HG03565 (cell line): ENCODE measurements at regions not wholly inside any gene's neighbourhood (a gene's known extent, or its start where the extent isn't known, plus 50 kb on each side); places are given as distances from the start of the nearest gene placed in this dataset.

ENCODE experiments used
- ATAC-seq: cut with Tn5 transposase; IDR thresholded peaks from one replicate; pipeline ENCODE4 v1.9.1; 2021; ENCODE audit warnings: mild to moderate bottlenecking, moderate library complexity; ENCODE audit not compliant: unreplicated experiment

DNA sequence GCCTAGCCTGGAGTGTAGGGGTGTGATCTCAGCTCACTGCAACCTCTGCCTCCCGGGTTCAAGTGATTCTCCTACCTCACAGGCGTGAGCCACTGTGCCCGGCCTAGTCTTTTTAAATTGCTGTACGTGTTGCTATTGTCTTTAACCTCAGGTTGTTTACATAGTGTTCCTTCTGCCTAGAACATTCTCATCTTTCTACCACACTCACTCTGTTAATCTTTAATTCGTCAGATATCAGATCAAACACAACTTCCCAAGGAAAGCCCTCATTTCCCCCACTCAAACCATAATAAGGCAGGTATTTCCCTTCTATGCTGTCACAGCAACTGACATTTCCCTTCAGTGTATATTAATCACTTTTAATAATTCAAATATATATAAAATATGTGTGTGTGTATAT is 1310.0 kb upstream of the C9orf72 start:
- ATAC-seq, result no peak

DNA sequence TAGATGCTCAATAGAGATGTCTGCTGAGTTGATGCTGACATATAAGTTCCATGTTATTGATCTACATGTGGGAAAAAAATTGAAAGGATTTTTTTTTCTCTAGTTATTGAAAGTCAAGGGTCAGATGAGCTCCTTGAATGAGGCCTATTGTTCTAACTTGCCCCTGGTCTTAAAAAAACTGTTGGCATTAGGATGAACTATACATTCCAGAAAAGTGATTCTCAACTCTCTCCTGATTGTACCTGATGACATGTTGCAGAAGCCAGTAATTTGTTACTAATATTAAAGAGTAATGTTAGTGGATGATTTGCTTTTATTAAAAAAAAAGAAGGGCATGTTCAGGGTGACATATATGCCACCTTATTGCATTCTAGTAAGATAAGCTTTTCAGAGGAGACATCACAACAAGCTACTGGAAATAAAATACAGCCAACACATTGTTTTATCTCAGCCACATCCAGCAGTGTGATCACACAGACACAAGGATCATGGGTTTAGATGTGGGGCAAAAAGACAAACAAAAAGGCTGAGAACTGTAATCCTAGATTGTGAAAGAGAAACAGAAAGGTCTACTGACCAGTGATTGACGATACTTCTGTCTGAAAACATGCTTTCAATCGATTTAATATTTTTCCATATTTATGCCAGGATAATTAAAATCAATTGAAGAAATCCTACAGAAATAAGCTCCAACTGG is 1314.1 kb upstream of the C9orf72 start:
- no peak for ATAC-seq

DNA sequence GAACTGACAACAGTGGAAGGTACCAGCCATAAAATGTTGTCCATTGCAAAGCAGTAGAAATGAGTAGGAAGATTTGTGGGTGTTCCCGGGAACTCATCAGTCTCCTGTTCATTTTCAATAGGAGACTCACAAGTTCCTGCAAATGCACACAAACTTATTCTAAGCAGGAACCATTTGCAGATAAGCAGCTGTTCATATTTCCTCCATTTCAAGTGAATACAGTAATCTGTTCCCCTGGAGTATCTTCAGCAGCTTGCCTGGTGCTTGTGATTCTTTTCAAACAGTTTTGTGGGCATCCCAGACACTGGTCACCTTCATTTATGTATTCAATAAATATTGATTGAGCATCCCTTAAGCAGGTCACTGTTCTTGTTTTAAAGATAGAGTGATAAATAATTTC is 1315.5 kb upstream of the C9orf72 start:
- ATAC-seq, result no peak

DNA sequence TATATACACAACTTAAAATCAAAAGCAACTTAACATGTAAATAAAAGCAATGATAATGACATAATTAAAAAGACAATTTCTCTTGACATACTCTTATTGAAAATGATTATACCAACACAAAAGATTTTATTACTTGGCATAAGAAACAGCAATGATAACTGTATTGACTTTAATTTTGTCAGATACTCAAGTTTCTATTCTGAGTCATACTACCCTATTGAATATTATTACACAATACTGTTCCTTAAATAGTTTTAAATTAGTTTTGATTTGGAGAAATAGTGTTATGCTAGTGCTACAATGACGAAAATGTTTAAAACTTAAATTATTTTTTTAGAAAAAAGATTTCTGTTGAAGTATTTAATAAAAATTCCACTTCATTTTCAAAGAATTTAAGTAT is 1319.3 kb upstream of the C9orf72 start:
- no peak for ATAC-seq

DNA sequence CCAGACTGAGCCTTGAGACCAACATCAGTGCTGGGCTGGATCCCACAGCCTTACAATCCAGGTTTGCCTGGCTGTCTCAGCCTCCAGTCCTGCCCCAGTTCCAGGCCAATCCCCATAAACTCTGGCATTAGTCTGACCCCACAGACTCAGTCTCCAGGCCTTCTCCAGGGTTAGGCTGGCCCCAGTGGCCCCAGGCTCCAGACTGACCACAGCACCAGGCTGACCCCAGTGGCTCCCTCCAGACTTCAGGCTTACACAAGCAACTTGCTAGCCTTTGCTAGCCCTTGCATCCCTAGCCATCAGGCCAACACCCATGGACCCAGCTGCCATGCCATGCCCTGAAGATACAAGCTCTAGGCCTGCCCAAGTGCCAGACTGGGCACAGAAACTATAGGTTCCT is 1326.0 kb upstream of the C9orf72 start:
- ATAC-seq, result no peak

DNA sequence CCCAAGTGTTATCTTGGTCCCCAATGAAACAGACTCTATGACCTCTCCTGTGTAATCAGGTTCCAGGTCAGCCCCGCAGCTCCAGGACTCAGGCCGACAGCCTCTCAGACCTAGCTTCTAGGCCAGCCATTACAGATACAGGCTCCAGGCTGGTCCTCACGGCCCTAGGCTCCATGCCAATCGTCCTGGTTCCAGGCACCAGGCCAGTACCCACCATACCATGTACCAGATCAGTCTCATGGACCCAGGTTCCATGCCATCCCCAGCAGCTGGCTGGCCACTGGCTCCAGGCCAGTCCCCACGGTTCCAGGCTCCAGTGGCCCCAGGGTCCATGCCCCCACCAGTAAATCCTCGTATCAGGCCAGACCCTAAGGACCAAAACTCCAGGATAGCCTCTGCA is 1326.6 kb upstream of the C9orf72 start:
- ATAC-seq, result no peak

DNA sequence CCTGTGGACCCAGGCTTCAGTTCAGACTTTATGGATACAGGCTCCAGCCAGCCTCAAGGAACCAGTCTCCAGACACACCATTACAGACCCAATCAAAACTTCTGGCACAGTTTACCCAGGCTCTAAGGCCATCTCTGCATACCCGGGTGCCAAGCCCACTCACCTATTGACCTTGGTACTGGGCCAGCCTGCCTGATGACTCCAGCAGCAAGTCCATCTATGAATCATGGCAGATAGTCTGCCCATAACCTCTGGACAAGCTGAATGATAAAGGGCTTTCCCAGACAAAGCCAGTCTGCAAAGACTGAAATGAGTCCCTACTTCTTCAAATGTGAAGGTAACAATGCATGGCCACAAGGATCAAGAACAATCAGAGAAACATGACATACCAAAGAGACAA is 1327.1 kb upstream of the C9orf72 start:
- no peak for ATAC-seq

DNA sequence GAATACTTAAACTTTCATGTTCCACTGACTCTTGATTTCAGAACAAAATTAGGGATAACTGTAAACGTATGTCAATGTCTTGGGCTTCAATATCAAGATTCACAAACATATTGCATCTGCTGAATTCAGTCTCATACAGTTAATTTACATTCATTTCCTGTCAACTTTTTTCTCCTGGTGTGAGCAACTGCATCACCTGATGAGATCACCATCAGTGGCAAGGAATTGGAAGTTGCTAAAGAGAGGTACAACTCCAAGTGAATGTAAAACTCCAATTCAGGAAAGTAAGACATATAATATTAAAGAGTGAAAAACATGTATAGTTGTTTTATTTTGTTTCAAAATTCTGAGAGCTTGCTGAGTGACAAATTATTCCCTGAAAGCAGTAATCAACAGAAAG is 1336.2 kb upstream of the C9orf72 start:
- no peak for ATAC-seq

DNA sequence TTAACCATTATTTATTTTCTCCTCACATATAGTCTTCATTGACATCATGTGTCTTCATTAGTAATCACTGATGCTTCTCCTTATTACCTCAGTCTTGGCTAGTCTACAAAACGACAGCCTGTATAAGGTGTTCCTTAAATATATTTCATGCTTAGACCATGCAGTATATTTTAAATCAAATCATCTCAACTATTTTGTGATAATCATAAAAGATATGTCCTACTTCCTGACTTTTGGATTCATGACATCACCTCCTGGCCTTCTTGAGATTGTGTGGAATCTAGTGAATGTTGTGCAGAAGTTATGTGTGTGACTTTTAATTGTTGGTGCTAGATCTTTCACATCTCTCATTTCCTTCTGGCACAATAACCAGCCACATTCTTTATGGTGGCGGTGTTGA is 1339.3 kb upstream of the C9orf72 start:
- ATAC-seq, result no peak

DNA sequence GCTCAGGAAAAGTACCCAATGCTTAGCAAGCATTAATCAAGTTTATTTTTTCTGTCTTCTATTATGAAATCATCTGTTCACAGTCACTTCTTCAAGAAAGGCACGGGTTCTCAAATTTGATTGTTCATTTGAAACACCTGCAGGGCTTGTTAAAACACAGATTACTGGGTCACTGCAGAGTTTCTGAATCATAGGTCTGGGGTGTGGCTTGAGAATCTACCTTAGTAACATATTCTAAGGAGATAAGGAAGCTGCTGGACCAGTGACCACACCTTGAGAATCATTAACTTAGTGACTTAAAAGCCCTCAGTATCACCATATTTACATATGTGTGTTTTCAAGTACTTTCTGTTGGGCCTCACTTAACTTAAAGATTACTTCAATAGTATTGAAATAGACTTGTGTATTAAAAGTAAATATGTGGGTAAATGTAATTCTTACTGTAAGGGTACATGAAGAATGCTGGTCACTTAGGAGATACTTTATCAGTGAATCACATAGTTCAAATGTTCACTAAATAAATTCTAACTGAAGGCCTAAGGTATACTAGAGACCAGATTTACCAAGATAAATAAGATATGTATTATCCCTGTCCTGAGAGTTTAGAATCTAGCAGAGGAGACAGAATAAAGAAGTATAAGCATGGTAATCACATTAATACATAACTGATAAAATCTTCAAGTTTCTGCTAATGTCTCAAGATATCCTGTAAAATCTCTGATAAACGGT is 1342.1 kb upstream of the C9orf72 start:
- ATAC-seq, result no peak

DNA sequence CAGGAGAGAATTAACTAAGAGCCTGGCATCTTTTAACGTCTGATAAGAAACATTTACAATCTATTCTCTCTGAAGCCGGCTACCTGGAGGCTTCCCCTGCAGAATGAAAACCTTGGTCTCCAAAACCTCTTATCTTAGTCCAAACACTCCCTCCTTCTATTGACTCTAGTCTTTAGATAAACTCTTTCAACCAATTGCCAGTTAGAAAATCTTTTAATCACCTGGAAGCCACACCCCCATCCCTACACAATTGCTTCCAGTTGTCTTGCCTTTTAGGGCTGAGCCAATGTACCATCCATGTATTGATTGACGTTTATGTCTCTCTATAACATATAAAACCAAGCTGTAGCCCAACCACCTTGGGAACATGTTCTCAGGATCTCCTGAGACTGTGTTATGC is 1343.1 kb upstream of the C9orf72 start:
- no peak for ATAC-seq

DNA sequence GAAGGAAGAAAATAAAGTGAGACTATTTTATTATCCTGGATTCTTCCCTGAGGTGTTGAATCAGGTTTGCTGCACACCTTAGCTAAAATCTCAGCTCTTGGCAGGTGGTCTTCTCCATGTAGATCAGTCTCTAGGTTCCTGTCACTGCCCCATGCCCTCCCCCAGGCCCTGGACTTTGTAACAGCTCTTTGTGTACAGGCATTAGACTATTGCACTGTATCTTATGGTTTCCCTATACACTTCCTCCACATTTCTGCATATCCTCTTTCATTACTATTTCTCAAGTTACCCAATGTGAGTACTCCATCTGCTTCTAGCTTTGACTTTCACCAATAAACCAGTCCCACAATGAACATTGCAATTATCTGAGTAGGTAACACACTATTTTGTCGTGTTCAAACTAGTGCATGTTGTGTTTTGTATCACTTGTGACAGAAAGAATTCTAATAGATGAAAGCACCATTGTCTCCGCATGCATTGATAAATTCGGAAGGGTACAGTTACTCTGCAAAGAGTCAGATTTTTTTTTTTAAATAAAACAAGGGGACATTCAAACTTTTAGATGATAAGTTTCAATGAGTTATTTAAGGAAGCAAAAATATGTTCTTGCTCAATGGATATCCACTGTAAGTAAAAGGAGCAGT is 1348.7 kb upstream of the C9orf72 start:
- ATAC-seq, result no peak

DNA sequence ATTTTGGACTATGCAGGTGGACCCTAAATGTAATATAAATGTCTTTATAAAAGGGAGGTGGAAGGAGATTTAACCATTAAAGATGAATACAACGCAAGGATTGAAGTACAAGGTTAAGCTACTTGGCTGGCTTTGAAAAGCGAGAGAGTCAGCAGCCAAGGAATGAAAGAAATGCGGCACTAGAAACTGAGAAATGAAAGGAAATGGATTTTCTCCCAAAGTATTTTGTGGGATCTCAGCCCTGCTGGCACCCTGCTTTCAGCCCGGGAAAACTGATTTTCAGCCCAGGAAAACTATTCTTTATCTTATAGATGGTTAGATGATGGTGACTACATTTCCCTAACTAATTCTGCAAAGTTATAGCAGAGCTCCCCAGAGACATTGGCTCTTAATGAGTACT is 1349.6 kb upstream of the C9orf72 start:
- ATAC-seq, result no peak

DNA sequence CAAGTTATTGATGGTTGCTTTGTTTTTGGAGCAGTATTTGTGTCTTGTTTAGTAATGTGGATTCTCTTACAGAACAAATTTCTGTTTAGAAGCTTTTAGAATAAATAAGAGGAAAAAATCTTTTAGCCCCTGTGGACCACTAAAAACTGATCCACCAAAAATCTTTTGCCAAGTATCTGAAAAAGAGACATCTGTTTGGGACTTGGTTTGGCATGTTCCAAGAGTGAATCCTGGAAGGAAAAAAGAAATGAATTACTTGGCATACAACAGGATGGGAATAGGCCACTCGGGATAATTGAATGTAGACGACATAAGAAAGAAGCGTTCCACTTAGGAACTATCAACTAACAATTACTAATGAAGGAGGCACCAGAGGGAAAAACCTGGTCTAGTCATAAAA is 1350.1 kb upstream of the C9orf72 start:
- ATAC-seq, result no peak

DNA sequence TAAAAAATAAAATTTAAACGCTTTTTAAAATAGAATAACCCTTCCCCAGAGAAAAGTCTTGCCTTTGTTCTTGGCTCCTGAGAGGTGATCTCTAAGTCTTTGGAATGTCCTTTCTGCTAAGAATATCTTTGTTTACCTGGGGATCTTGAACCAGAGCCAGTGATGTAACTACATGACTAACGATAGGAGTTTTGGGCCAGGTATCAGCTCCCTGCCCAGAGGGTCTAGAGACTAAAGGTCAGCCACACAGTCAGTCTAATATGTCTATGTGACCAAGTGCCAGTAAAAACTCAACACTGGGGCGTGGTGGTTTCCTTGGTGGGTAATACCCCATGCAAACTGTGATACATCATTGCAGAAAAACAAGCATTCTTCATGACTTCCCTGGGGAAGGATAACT is 1351.9 kb upstream of the C9orf72 start:
- no peak for ATAC-seq

DNA sequence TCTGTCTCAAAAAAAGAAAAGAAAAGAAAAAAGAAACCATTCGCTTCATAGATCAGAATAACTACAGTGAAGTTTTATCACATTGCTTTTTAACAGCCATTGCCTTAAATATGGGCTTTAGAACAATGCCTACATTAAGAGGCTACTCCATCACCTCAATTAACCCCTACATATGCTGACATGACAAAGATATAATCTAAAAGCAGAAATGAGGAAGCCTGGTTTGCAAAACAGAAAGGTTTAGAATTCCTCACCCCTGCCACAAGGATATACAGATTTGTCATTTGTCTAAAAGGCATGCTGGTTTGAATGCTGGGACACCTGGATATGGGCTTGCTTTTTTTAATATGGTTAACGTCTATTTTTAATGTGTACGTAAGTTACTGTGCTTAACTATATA is 1353.0 kb upstream of the C9orf72 start:
- no peak for ATAC-seq

DNA sequence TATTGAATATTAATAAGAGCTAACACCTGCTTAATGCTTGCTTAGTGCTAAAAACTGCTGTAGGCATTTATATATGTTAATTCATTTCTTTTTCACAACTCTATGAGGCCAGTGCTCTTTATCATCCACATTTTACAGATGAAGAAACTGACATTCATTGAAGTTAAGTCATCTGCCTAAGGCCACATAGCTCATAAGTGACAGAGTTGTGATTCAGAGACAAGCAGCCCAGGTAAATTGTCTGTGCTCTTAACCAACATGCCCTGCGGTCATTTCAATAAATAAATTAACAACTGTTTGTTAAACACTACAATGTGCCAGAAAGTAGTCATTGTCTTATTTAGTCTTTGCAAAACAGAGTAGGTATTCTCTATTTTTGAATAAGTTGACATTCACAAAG is 1354.4 kb upstream of the C9orf72 start:
- no peak for ATAC-seq

DNA sequence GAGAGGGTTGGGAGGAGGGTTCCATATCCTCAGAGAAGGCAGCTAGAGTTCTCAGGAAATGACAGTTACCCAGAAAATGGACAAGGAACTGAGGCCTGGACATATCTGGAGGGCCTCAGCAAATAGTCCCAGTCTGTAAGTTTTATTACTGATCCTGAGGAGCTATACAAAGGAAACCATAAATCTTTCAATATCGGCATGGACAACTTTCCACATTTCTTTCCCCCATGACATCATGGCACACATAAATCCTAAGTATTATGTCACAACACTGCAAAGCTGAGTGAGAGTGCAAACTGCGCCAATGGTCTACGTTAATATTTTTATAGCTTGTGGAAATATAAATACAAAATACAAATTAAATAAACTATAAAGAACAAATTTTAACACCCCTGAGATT is 1356.2 kb upstream of the C9orf72 start:
- ATAC-seq, result no peak

DNA sequence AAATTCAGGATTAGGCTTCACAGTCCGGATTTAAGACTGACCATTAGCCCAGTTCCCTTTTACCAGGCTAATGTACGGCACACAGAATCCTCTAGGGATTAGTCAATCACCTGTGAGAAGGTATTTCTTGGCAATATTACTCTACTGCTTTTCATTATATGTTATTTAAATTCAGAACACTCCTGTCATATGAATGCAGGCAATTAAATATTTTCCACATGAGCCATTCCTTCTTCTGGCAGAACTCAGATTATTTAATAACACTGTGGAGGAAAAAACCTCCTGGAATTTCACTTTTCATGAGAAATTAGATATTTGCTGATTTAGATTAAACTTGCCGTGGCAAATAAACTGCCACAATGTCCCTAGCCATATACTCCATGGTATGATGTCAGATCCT is 1357.5 kb upstream of the C9orf72 start:
- no peak for ATAC-seq

DNA sequence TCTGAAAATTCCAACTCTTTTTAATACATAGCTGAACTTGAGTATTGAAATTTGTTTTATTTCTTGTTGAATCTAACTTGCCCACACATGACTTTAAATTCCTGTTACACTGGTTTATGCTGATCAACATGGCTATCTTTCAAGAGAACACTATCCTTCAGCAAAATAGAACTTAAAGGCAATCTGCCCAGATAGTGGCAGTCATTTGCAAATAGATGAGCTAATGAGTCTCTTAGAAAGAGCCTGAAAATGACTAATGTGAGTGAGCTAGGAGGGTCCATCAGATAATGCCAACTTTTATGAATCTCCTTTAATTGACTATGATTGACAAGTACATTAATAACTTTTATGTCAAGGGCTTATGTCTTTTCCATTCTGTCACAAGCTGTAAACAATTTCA is 1360.8 kb upstream of the C9orf72 start:
- ATAC-seq, result no peak

DNA sequence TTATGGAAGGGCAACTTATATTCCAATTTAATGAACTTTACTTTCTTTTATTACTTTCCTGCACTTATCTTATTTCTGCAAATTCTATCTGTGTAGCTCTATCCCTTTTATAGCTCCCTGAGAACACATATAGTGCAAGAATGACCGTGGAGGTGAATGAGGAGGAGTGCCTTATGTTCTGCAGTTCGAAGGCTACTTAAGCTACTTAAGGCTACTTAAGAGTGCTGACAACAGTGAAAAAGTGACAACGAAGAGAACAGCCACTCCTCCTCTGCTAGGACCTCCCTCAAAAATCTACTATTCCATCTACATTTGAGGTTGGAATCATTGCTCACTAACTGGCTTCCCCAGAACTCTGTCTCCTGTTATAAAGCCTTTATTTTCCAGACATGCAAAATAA is 1365.7 kb upstream of the C9orf72 start:
- no peak for ATAC-seq

DNA sequence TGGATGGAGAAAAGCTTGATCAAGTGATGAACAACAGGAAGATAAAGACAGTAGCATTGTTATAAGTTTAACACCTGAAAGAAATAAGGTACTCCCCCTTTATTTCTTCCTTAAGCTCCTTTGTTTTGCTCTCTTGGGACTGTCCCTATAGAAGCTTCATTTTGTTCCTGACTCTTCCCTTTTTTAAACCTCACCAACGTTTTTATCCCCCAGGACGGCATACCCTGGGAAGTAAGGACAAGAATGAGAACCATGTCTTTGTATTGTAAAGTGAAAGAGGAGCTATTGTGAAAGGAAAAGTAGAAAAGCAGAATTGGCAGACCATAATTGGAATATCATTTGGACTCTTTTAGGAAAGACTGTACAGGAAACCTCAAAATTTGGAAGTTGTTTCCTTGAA is 1368.6 kb upstream of the C9orf72 start:
- ATAC-seq, result no peak
